Mesenchymal stem cell (in vitro differentiated cells and primary cell): ENCODE measurements at regions not wholly inside any gene's neighbourhood (a gene's known extent, or its start where the extent isn't known, plus 50 kb on each side); places are given as distances from the start of the nearest gene placed in this dataset.
A peak's percentile ranks its signal among the peaks of the same experiment; 100 is the strongest.

ENCODE experiments used
- DNase-seq: peaks from one replicate; pipeline ENCODE4 v3.0.0-alpha.2; 2013
- H2AFZ ChIP-seq: one replicate; pipeline ENCODE4 v1.6.1; 2013; ENCODE audit warnings: low read depth, mild to moderate bottlenecking, control low read depth, inconsistent platforms, low read length, moderate library complexity
- H2AK5ac ChIP-seq: 2 replicates; pipeline ENCODE4 v1.6.1; 2013; ENCODE audit warnings: low read length, moderate library complexity, mild to moderate bottlenecking, inconsistent platforms; ENCODE audit not compliant: severe bottlenecking
- H2BK120ac ChIP-seq: one replicate; pipeline ENCODE4 v1.6.1; 2013; ENCODE audit warnings: low read depth, mild to moderate bottlenecking, inconsistent platforms, low read length, moderate library complexity
- H2BK12ac ChIP-seq, 2 experiments: one replicate each; pipeline ENCODE4 v1.6.1; 2013; ENCODE audit warnings: inconsistent platforms in 2 of 2, low read length in 2 of 2, mild to moderate bottlenecking in 2 of 2, moderate library complexity in 2 of 2, control low read depth in 1 of 2
- H2BK15ac ChIP-seq: one replicate; pipeline ENCODE4 v1.6.1; 2013; ENCODE audit warnings: mild to moderate bottlenecking, low read depth, inconsistent platforms; ENCODE audit not compliant: poor library complexity, severe bottlenecking
- H2BK5ac ChIP-seq: 2 replicates; pipeline ENCODE4 v1.6.1; 2013; ENCODE audit warnings: low read depth, mild to moderate bottlenecking, low read length, control low read depth, inconsistent platforms; ENCODE audit not compliant: poor library complexity, severe bottlenecking
- H3K14ac ChIP-seq, 2 experiments: one replicate each; pipeline ENCODE4 v1.6.1; 2013; ENCODE audit warnings: inconsistent platforms in 2 of 2, low read length in 2 of 2, control low read depth in 1 of 2, mild to moderate bottlenecking in 1 of 2, moderate library complexity in 1 of 2
- H3K18ac ChIP-seq, 2 experiments: one replicate each; pipeline ENCODE4 v1.6.1; 2013; ENCODE audit warnings: inconsistent platforms in 2 of 2, low read length in 2 of 2, control low read depth in 1 of 2, low read depth in 1 of 2, mild to moderate bottlenecking in 1 of 2
- H3K23ac ChIP-seq, 2 experiments: one replicate each; pipeline ENCODE4 v1.6.1; 2013; ENCODE audit warnings: inconsistent platforms in 2 of 2, low read length in 2 of 2, mild to moderate bottlenecking in 2 of 2, moderate library complexity in 2 of 2, control low read depth in 1 of 2
- H3K27ac ChIP-seq: 2 replicates; pipeline ENCODE4 v1.5.1; 2013; ENCODE audit warnings: mild to moderate bottlenecking, moderate library complexity, low read length, control low read depth, inconsistent platforms; ENCODE audit not compliant: poor library complexity, severe bottlenecking
- H3K27me3 ChIP-seq, 2 experiments: 2 replicates each; pipeline versions ENCODE4 v1.6.1 to v1.7.0; 2013; ENCODE audit warnings: low read length in 2 of 2, mild to moderate bottlenecking in 2 of 2, moderate library complexity in 2 of 2, control low read depth in 1 of 2, inconsistent platforms in 1 of 2; ENCODE audit not compliant: control insufficient read depth in 1 of 2, insufficient read depth in 1 of 2
- H3K36me3 ChIP-seq, 2 experiments: 2 replicates each; pipeline versions ENCODE4 v1.6.1 to v1.7.0; 2013; ENCODE audit warnings: low read length in 2 of 2, control low read depth in 1 of 2, inconsistent platforms in 1 of 2, low read depth in 1 of 2, mild to moderate bottlenecking in 1 of 2; ENCODE audit not compliant: insufficient read depth in 2 of 2, control insufficient read depth in 1 of 2
- H3K4ac ChIP-seq, 2 experiments: one replicate each; pipeline ENCODE4 v1.6.1; 2013; ENCODE audit warnings: inconsistent platforms in 2 of 2, low read length in 2 of 2, mild to moderate bottlenecking in 2 of 2, moderate library complexity in 2 of 2, control low read depth in 1 of 2, low read depth in 1 of 2
- H3K4me1 ChIP-seq: 2 replicates; pipeline ENCODE4 v1.6.1; 2013; ENCODE audit warnings: low read depth, low read length, control low read depth; ENCODE audit not compliant: control insufficient read depth, insufficient read depth
- H3K4me2 ChIP-seq: 2 replicates; pipeline ENCODE4 v1.6.1; 2013; ENCODE audit warnings: low read length, mild to moderate bottlenecking, inconsistent platforms; ENCODE audit not compliant: poor library complexity, severe bottlenecking
- H3K4me3 ChIP-seq, 2 experiments: 2 replicates each; pipeline versions ENCODE4 v1.5.1 to v1.7.0; 2013; ENCODE audit warnings: low read length in 2 of 2, mild to moderate bottlenecking in 2 of 2, control low read depth in 1 of 2, low read depth in 1 of 2; ENCODE audit not compliant: insufficient read depth in 1 of 2
- H3K79me1 ChIP-seq: replicated peaks from 2 replicates; pipeline ENCODE4 v1.6.1; 2013; ENCODE audit warnings: mild to moderate bottlenecking, control low read depth, low read length, inconsistent platforms; ENCODE audit not compliant: poor library complexity, severe bottlenecking
- H3K9ac ChIP-seq: 2 replicates; pipeline ENCODE4 v1.7.0; 2013; ENCODE audit warnings: mild to moderate bottlenecking, low read length, moderate library complexity
- H3K9me3 ChIP-seq: 2 replicates; pipeline ENCODE4 v1.7.0; 2013; ENCODE audit warnings: mild to moderate bottlenecking, low read length; ENCODE audit not compliant: control insufficient read depth
- H4K8ac ChIP-seq: one replicate; pipeline ENCODE4 v1.6.1; 2013; ENCODE audit warnings: inconsistent platforms, mild to moderate bottlenecking, low read length, moderate library complexity
- H4K91ac ChIP-seq: one replicate; pipeline ENCODE4 v1.6.1; 2013; ENCODE audit warnings: mild to moderate bottlenecking, low read length, inconsistent platforms
- WGBS: methylation state at CpG from one replicate; pipeline ENCODE4 v1.1.7; 2013; ENCODE audit warnings: mixed read lengths; 5-methylcytosine and 5-hydroxymethylcytosine counted together

- Histone ChIP-seq H2BK12ac (no peak overlapping the region), H3K9me3 (no peaks in the 10 kb centered on the region), H3K4ac (no peak overlapping the region), H2AK5ac (no peak overlapping the region), H3K9ac (no peak overlapping the region), H3K18ac (no peak overlapping the region), H3K4me2 (no peak overlapping the region), H3K36me3 (no peaks in the 10 kb centered on the region), H3K4me1 (no peaks in the 10 kb centered on the region), H3K4me3 (no peak overlapping the region), H3K79me1 (no peaks in the 10 kb centered on the region), H2BK5ac (no peak overlapping the region), H3K27ac (no peak overlapping the region), H4K8ac (no peak overlapping the region), H3K23ac (no peak overlapping the region), H2BK120ac (no peak overlapping the region), H4K91ac (no peak overlapping the region), H3K14ac (no peak overlapping the region), H2BK15ac (no peak overlapping the region), H3K27me3 (peaks cover 0 to 5% of the 10 kb centered on the region in 2 experiments), H2AFZ (no peak overlapping the region)
- WGBS = 47% methylated on average over 3 of the region's 3 CpGs
- DNase-seq = no peak
These were observed 138.2 kb upstream of the KCTD1 start for GRCh38 chr18:26686532-26686931.

- no peaks in the 10 kb centered on the region for H3K4me1 ChIP-seq
- H3K79me1 ChIP-seq = no peaks in the 10 kb centered on the region
- H3K14ac ChIP-seq = no peak overlapping the region
- no peaks in the 10 kb centered on the region for H3K9me3 ChIP-seq
- H3K23ac ChIP-seq = peak overlapping the region in 1 of 2 experiments; percentile 23
- no peak overlapping the region for H3K18ac ChIP-seq
- no peak overlapping the region for H3K27ac ChIP-seq
- H2BK120ac ChIP-seq = no peak overlapping the region
- no peak overlapping the region for H4K91ac ChIP-seq
- H3K27me3 ChIP-seq = peaks cover 0 to 9% of the 10 kb centered on the region in 2 experiments
- no peak overlapping the region for H3K4ac ChIP-seq
- no peaks in the 10 kb centered on the region for H3K36me3 ChIP-seq
- H2BK15ac ChIP-seq = no peak overlapping the region
- no peak overlapping the region for H2BK5ac ChIP-seq
- no peak overlapping the region for H3K4me3 ChIP-seq
- no peak overlapping the region for H3K9ac ChIP-seq
- H3K4me2 ChIP-seq = no peak overlapping the region
- no peak for DNase-seq
- H2BK12ac ChIP-seq = no peak overlapping the region
- 80% methylated on average over 2 of the region's 5 CpGs for WGBS
- H2AK5ac ChIP-seq = no peak overlapping the region
- H4K8ac ChIP-seq = no peak overlapping the region
- H2AFZ ChIP-seq = no peak overlapping the region
These were observed 137.2 kb upstream of the KCTD1 start for GRCh38 chr18:26685438-26686157.

GRCh38 chr18:26677957-26678356, 129.6 kb upstream of the KCTD1 start:
- Histone ChIP-seq H3K4me1 (no peaks in the 10 kb centered on the region), H4K91ac (no peak overlapping the region), H3K9me3 (no peaks in the 10 kb centered on the region), H3K27me3 (peaks cover 0 to 10% of the 10 kb centered on the region in 2 experiments), H2BK120ac (no peak overlapping the region), H3K23ac (no peak overlapping the region), H3K9ac (no peak overlapping the region), H3K4me3 (no peak overlapping the region), H3K4ac (no peak overlapping the region), H3K79me1 (no peaks in the 10 kb centered on the region), H4K8ac (no peak overlapping the region), H3K27ac (no peak overlapping the region), H3K4me2 (no peak overlapping the region), H2AFZ (no peak overlapping the region), H2AK5ac (no peak overlapping the region), H2BK15ac (no peak overlapping the region), H3K14ac (no peak overlapping the region), H2BK12ac (no peak overlapping the region), H3K18ac (no peak overlapping the region), H3K36me3 (no peaks in the 10 kb centered on the region), H2BK5ac (no peak overlapping the region)
- DNase-seq = no peak
- WGBS = no CpG with 5 or more reads among the region's 1 CpG

GRCh38 chr18:26667046-26667445, 118.7 kb upstream of the KCTD1 start:
- Histone ChIP-seq H2BK120ac (no peak overlapping the region), H3K4me3 (no peak overlapping the region), H3K4me2 (no peak overlapping the region), H4K8ac (no peak overlapping the region), H3K36me3 (no peaks in the 10 kb centered on the region), H3K4me1 (no peaks in the 10 kb centered on the region), H2BK5ac (no peak overlapping the region), H2BK12ac (no peak overlapping the region), H3K9me3 (no peaks in the 10 kb centered on the region), H3K23ac (no peak overlapping the region), H3K9ac (no peak overlapping the region), H3K18ac (no peak overlapping the region), H2BK15ac (no peak overlapping the region), H3K27me3 (peaks cover 0 to 13% of the 10 kb centered on the region in 2 experiments), H2AK5ac (no peak overlapping the region), H3K14ac (no peak overlapping the region), H3K27ac (no peak overlapping the region), H3K4ac (no peak overlapping the region), H4K91ac (no peak overlapping the region), H3K79me1 (no peaks in the 10 kb centered on the region), H2AFZ (no peak overlapping the region)
- 80% methylated on average over 1 of the region's 2 CpGs for WGBS
- no peak for DNase-seq
